ENCODE measurements at regions not wholly inside any gene's neighbourhood (a gene's known extent, or its start where the extent isn't known, plus 50 kb on each side); places are given as distances from the start of the nearest gene placed in this dataset.

DNA sequence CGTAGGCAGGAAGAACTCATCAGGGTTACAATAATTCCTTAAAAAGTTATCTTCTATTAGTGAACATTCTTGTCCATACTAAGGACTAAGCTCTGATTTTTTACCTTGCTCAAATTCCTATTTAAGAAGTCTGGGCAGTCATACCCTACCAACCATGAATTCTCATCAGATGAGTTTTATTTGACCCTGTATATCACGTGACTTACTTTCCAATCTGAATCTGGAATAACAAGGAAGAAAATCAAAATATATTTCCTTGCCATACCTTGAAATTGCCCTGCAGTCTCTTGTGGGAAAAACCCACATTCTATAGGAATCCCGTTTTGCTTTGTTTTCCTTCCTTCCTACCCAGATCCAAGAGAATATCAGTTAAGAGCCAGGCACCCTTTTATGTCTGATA, 352.7 kb downstream of the AKAIN1 start:
- Histone ChIP-seq H2BK12ac (ENCODE audit: low read length in 2 of 2) (no peak overlapping the region), H3K36me3 (ENCODE audit: control insufficient read depth in 1 of 2, insufficient read depth in 2 of 2, low read depth in 1 of 2, low read length in 2 of 2) (no peaks in the 10 kb centered on the region), H2BK15ac (ENCODE audit: low read depth, poor library complexity, severe bottlenecking) (no peak overlapping the region), H4K8ac (ENCODE audit: low read length) (no peak overlapping the region), H3K9ac (ENCODE audit: low read length) (no peak overlapping the region), H2AK5ac (ENCODE audit: low read length, severe bottlenecking) (no peak overlapping the region), H2AFZ (ENCODE audit: low read depth, low read length) (no peak overlapping the region), H2BK5ac (ENCODE audit: low read depth, low read length, poor library complexity, severe bottlenecking) (no peak overlapping the region), H3K4me2 (ENCODE audit: low read length, poor library complexity, severe bottlenecking) (no peak overlapping the region), H2BK120ac (ENCODE audit: low read depth, low read length) (no peak overlapping the region), H3K4me1 (ENCODE audit: control insufficient read depth, insufficient read depth, low read depth, low read length) (no peaks in the 10 kb centered on the region), H3K79me1 (replicated peaks; ENCODE audit: low read length, poor library complexity, severe bottlenecking) (no peaks in the 10 kb centered on the region), H3K9me3 (ENCODE audit: control insufficient read depth, low read length) (peaks cover 5% of the 10 kb centered on the region), H4K91ac (ENCODE audit: low read length) (no peak overlapping the region), H3K23ac (ENCODE audit: low read length in 2 of 2) (no peak overlapping the region), H3K4me3 (ENCODE audit: insufficient read depth in 1 of 2, low read depth in 1 of 2, low read length in 2 of 2) (no peak overlapping the region), H3K27me3 (ENCODE audit: control insufficient read depth in 1 of 2, insufficient read depth in 1 of 2, low read length in 2 of 2) (no peaks in the 10 kb centered on the region), H3K4ac (ENCODE audit: low read depth in 1 of 2, low read length in 2 of 2) (no peak overlapping the region), H3K27ac (ENCODE audit: low read length, poor library complexity, severe bottlenecking) (no peak overlapping the region), H3K18ac (ENCODE audit: low read depth in 1 of 2, low read length in 2 of 2) (no peak overlapping the region), H3K14ac (ENCODE audit: low read length in 2 of 2) (no peak overlapping the region)
- DNase-seq = no peak
- 64% methylated on average over 3 of the region's 3 CpGs for WGBS

- Histone ChIP-seq H3K27ac (ENCODE audit: low read length, poor library complexity, severe bottlenecking) (no peak overlapping the region), H3K9ac (ENCODE audit: low read length) (no peak overlapping the region), H3K79me1 (replicated peaks; ENCODE audit: low read length, poor library complexity, severe bottlenecking) (no peaks in the 10 kb centered on the region), H2BK15ac (ENCODE audit: low read depth, poor library complexity, severe bottlenecking) (no peak overlapping the region), H2BK5ac (ENCODE audit: low read depth, low read length, poor library complexity, severe bottlenecking) (no peak overlapping the region), H2BK120ac (ENCODE audit: low read depth, low read length) (no peak overlapping the region), H3K14ac (ENCODE audit: low read length in 2 of 2) (no peak overlapping the region), H3K4me2 (ENCODE audit: low read length, poor library complexity, severe bottlenecking) (no peak overlapping the region), H3K4me1 (ENCODE audit: control insufficient read depth, insufficient read depth, low read depth, low read length) (no peaks in the 10 kb centered on the region), H3K4ac (ENCODE audit: low read depth in 1 of 2, low read length in 2 of 2) (no peak overlapping the region), H4K91ac (ENCODE audit: low read length) (no peak overlapping the region), H2AK5ac (ENCODE audit: low read length, severe bottlenecking) (no peak overlapping the region), H3K36me3 (ENCODE audit: control insufficient read depth in 1 of 2, insufficient read depth in 2 of 2, low read depth in 1 of 2, low read length in 2 of 2) (no peaks in the 10 kb centered on the region), H3K18ac (ENCODE audit: low read depth in 1 of 2, low read length in 2 of 2) (no peak overlapping the region), H3K23ac (ENCODE audit: low read length in 2 of 2) (no peak overlapping the region), H3K4me3 (ENCODE audit: insufficient read depth in 1 of 2, low read depth in 1 of 2, low read length in 2 of 2) (no peak overlapping the region), H3K9me3 (ENCODE audit: control insufficient read depth, low read length) (peaks cover 5% of the 10 kb centered on the region), H4K8ac (ENCODE audit: low read length) (no peak overlapping the region), H2BK12ac (ENCODE audit: low read length in 2 of 2) (no peak overlapping the region), H2AFZ (ENCODE audit: low read depth, low read length) (no peak overlapping the region), H3K27me3 (ENCODE audit: control insufficient read depth in 1 of 2, insufficient read depth in 1 of 2, low read length in 2 of 2) (no peaks in the 10 kb centered on the region)
- DNase-seq = no peak
Measured at GRCh38 chr18:4843771-4844170, 353.3 kb downstream of the AKAIN1 start.

- no CpG with 5 or more reads among the region's 1 CpG for WGBS
- peaks cover 5% of the 10 kb centered on the region for H3K9me3 ChIP-seq (ENCODE audit: control insufficient read depth, low read length)
- no peak overlapping the region for H2AFZ ChIP-seq (ENCODE audit: low read depth, low read length)
- H3K4me3 ChIP-seq (ENCODE audit: insufficient read depth in 1 of 2, low read depth in 1 of 2, low read length in 2 of 2) = no peak overlapping the region
- H3K27ac ChIP-seq (ENCODE audit: low read length, poor library complexity, severe bottlenecking) = no peak overlapping the region
- H3K36me3 ChIP-seq (ENCODE audit: control insufficient read depth in 1 of 2, insufficient read depth in 2 of 2, low read depth in 1 of 2, low read length in 2 of 2) = no peaks in the 10 kb centered on the region
- H3K4me2 ChIP-seq (ENCODE audit: low read length, poor library complexity, severe bottlenecking) = no peak overlapping the region
- no peak overlapping the region for H2AK5ac ChIP-seq (ENCODE audit: low read length, severe bottlenecking)
- H3K4ac ChIP-seq (ENCODE audit: low read depth in 1 of 2, low read length in 2 of 2) = no peak overlapping the region
- H4K91ac ChIP-seq (ENCODE audit: low read length) = no peak overlapping the region
- no peak overlapping the region for H3K23ac ChIP-seq (ENCODE audit: low read length in 2 of 2)
- no peak overlapping the region for H3K9ac ChIP-seq (ENCODE audit: low read length)
- no peaks in the 10 kb centered on the region for H3K79me1 ChIP-seq (replicated peaks; ENCODE audit: low read length, poor library complexity, severe bottlenecking)
- H3K27me3 ChIP-seq (ENCODE audit: control insufficient read depth in 1 of 2, insufficient read depth in 1 of 2, low read length in 2 of 2) = no peaks in the 10 kb centered on the region
- H2BK120ac ChIP-seq (ENCODE audit: low read depth, low read length) = no peak overlapping the region
- H3K18ac ChIP-seq (ENCODE audit: low read depth in 1 of 2, low read length in 2 of 2) = no peak overlapping the region
- H4K8ac ChIP-seq (ENCODE audit: low read length) = no peak overlapping the region
- H2BK15ac ChIP-seq (ENCODE audit: low read depth, poor library complexity, severe bottlenecking) = no peak overlapping the region
- no peak for DNase-seq
- no peak overlapping the region for H3K14ac ChIP-seq (ENCODE audit: low read length in 2 of 2)
- no peak overlapping the region for H2BK5ac ChIP-seq (ENCODE audit: low read depth, low read length, poor library complexity, severe bottlenecking)
- no peaks in the 10 kb centered on the region for H3K4me1 ChIP-seq (ENCODE audit: control insufficient read depth, insufficient read depth, low read depth, low read length)
- H2BK12ac ChIP-seq (ENCODE audit: low read length in 2 of 2) = no peak overlapping the region
Measured at GRCh38 chr18:4842751-4843150, 354.3 kb downstream of the AKAIN1 start.

DNA sequence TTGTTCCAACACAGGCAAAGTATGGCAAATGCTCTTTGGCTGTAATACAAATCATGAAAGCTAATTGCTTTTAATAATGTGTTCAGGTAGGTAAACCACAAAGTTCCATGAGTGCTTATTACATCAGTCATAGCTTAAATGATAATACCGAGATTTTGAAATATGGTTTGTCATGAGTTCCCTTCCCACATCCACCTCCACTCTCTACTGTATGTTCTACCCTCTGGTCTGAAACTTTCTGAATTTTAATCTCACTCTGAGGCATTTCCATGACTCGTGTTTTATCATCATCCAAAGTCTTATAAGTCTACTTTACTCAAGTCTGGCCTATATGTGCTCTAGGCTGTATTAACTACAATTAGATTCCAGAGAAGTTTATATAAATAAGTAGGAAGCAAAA, 354.8 kb downstream of the AKAIN1 start:
- no peak overlapping the region for H3K23ac ChIP-seq (ENCODE audit: low read length in 2 of 2)
- no peak overlapping the region for H2BK15ac ChIP-seq (ENCODE audit: low read depth, poor library complexity, severe bottlenecking)
- no peaks in the 10 kb centered on the region for H3K36me3 ChIP-seq (ENCODE audit: control insufficient read depth in 1 of 2, insufficient read depth in 2 of 2, low read depth in 1 of 2, low read length in 2 of 2)
- no peak overlapping the region for H2AK5ac ChIP-seq (ENCODE audit: low read length, severe bottlenecking)
- no peak overlapping the region for H3K18ac ChIP-seq (ENCODE audit: low read depth in 1 of 2, low read length in 2 of 2)
- H3K79me1 ChIP-seq (replicated peaks; ENCODE audit: low read length, poor library complexity, severe bottlenecking) = no peaks in the 10 kb centered on the region
- H2BK120ac ChIP-seq (ENCODE audit: low read depth, low read length) = no peak overlapping the region
- no peaks in the 10 kb centered on the region for H3K4me1 ChIP-seq (ENCODE audit: control insufficient read depth, insufficient read depth, low read depth, low read length)
- H2BK12ac ChIP-seq (ENCODE audit: low read length in 2 of 2) = no peak overlapping the region
- H3K27ac ChIP-seq (ENCODE audit: low read length, poor library complexity, severe bottlenecking) = no peak overlapping the region
- DNase-seq = no peak
- H3K4me2 ChIP-seq (ENCODE audit: low read length, poor library complexity, severe bottlenecking) = no peak overlapping the region
- H3K14ac ChIP-seq (ENCODE audit: low read length in 2 of 2) = no peak overlapping the region
- no peak overlapping the region for H4K91ac ChIP-seq (ENCODE audit: low read length)
- H3K4ac ChIP-seq (ENCODE audit: low read depth in 1 of 2, low read length in 2 of 2) = no peak overlapping the region
- H4K8ac ChIP-seq (ENCODE audit: low read length) = no peak overlapping the region
- H3K9me3 ChIP-seq (ENCODE audit: control insufficient read depth, low read length) = peaks cover 5% of the 10 kb centered on the region
- no peak overlapping the region for H2BK5ac ChIP-seq (ENCODE audit: low read depth, low read length, poor library complexity, severe bottlenecking)
- 53% methylated on average over 2 of the region's 2 CpGs for WGBS
- H3K9ac ChIP-seq (ENCODE audit: low read length) = no peak overlapping the region
- no peak overlapping the region for H3K4me3 ChIP-seq (ENCODE audit: insufficient read depth in 1 of 2, low read depth in 1 of 2, low read length in 2 of 2)
- H2AFZ ChIP-seq (ENCODE audit: low read depth, low read length) = no peak overlapping the region
- no peaks in the 10 kb centered on the region for H3K27me3 ChIP-seq (ENCODE audit: control insufficient read depth in 1 of 2, insufficient read depth in 1 of 2, low read length in 2 of 2)

Measured in mesenchymal stem cell (in vitro differentiated cells and primary cell).